ENCODE measurements at regions not wholly inside any gene's neighbourhood (a gene's known extent, or its start where the extent isn't known, plus 50 kb on each side); places are given as distances from the start of the nearest gene placed in this dataset.

- no peak for DNase-seq
- H3K27ac ChIP-seq: no peak overlapping the region
- H3K36me3 ChIP-seq: no peaks in the 10 kb centered on the region
- H3K9me3 ChIP-seq: no peaks in the 10 kb centered on the region
- no peaks in the 10 kb centered on the region for H3K4me1 ChIP-seq
- TF ChIP-seq CTCF (IDR thresholded peaks at IDR 0.05): no peak
- no peak for TF ChIP-seq POLR2A (IDR thresholded peaks at IDR 0.05)
- H3K4me3 ChIP-seq: no peak overlapping the region
- no peaks in the 10 kb centered on the region for H3K27me3 ChIP-seq
Observed at GRCh38 chr5:28415791-28416443, 1377.5 kb upstream of the CDH9 start.

GRCh38 chr5:28414619-28415018 lies 1376.2 kb upstream of the CDH9 start:
- H3K9me3 ChIP-seq: no peaks in the 10 kb centered on the region
- H3K27me3 ChIP-seq: no peaks in the 10 kb centered on the region
- H3K4me1 ChIP-seq: no peaks in the 10 kb centered on the region
- no peaks in the 10 kb centered on the region for H3K36me3 ChIP-seq
- no peak overlapping the region for H3K4me3 ChIP-seq
- TF ChIP-seq CTCF (IDR thresholded peaks at IDR 0.05) (no peak), POLR2A (IDR thresholded peaks at IDR 0.05) (no peak)
- no peak overlapping the region for H3K27ac ChIP-seq
- DNase-seq: no peak

GRCh38 chr5:28408651-28409050 lies 1370.3 kb upstream of the CDH9 start:
- TF ChIP-seq POLR2A (IDR thresholded peaks at IDR 0.05): no peak
- no peak for TF ChIP-seq CTCF (IDR thresholded peaks at IDR 0.05)
- H3K27me3 ChIP-seq: no peaks in the 10 kb centered on the region
- DNase-seq: no peak
- no peak overlapping the region for H3K27ac ChIP-seq
- peaks cover 0 to 3% (median 0%) of the 10 kb centered on the region in 4 donors for H3K9me3 ChIP-seq
- H3K36me3 ChIP-seq: no peaks in the 10 kb centered on the region
- no peak overlapping the region for H3K4me3 ChIP-seq
- H3K4me1 ChIP-seq: no peaks in the 10 kb centered on the region

- Histone ChIP-seq H3K4me3 (no peak overlapping the region), H3K9me3 (peaks cover 0 to 3% (median 0%) of the 10 kb centered on the region in 4 donors), H3K27ac (no peak overlapping the region), H3K27me3 (no peaks in the 10 kb centered on the region), H3K4me1 (no peaks in the 10 kb centered on the region), H3K36me3 (no peaks in the 10 kb centered on the region)
- no peak for DNase-seq
- TF ChIP-seq POLR2A (IDR thresholded peaks at IDR 0.05) (no peak), CTCF (IDR thresholded peaks at IDR 0.05) (no peak)
Observed at GRCh38 chr5:28408186-28408585, 1369.8 kb upstream of the CDH9 start.

GRCh38 chr5:28404363-28405071 lies 1366.1 kb upstream of the CDH9 start:
- Histone ChIP-seq H3K4me1 (no peaks in the 10 kb centered on the region), H3K36me3 (no peaks in the 10 kb centered on the region), H3K27ac (no peak overlapping the region), H3K4me3 (no peak overlapping the region), H3K9me3 (peaks cover 0 to 7% (median 0%) of the 10 kb centered on the region in 4 donors), H3K27me3 (no peaks in the 10 kb centered on the region)
- TF ChIP-seq CTCF (IDR thresholded peaks at IDR 0.05) (no peak), POLR2A (IDR thresholded peaks at IDR 0.05) (no peak)
- no peak for DNase-seq

All from Peyer's patch (tissue), 4 donors.